Suprapubic skin (tissue), 4 donors: ENCODE measurements at regions not wholly inside any gene's neighbourhood (a gene's known extent, or its start where the extent isn't known, plus 50 kb on each side); places are given as distances from the start of the nearest gene placed in this dataset.

Source experiments
- DNase-seq, 2 donors: peaks; one replicate each; pipeline ENCODE4 v3.0.0-alpha.2; 2019; ENCODE audit warnings: low spot score in 2 of 2
- H3K27ac ChIP-seq: fragments of 200-600 bp; sonication (generic); one replicate; pipeline ENCODE4 v1.5.1; 2019
- H3K27me3 ChIP-seq: fragments of 200-600 bp; sonication (generic); one replicate; pipeline ENCODE4 v1.5.1; 2019
- H3K36me3 ChIP-seq: fragments of 200-600 bp; sonication (generic); one replicate; pipeline ENCODE4 v1.5.1; 2019
- H3K4me1 ChIP-seq: fragments of 200-600 bp; sonication (generic); one replicate; pipeline ENCODE4 v1.5.1; 2019
- H3K4me3 ChIP-seq: fragments of 200-600 bp; sonication (generic); one replicate; pipeline ENCODE4 v1.5.1; 2019; ENCODE audit warnings: mild to moderate bottlenecking
- H3K9me3 ChIP-seq: fragments of 200-600 bp; sonication (generic); one replicate; pipeline ENCODE4 v1.5.1; 2019
- CTCF ChIP-seq, 2 donors: fragments of 200-600 bp in 1 of 2; fragments of 450-650 bp in 1 of 2; sonication (generic) in 1 of 2; IDR thresholded peaks; one replicate each; pipeline ENCODE4 v1.5.1; 2016 to 2019; ENCODE audit warnings: antibody characterized with exemption in 2 of 2, mild to moderate bottlenecking in 1 of 2, moderate library complexity in 1 of 2
- EP300 ChIP-seq: sonication (generic); formaldehyde crosslinking; IDR thresholded peaks from one replicate; pipeline ENCODE4 v1.6.1; 2017; ENCODE audit warnings: antibody characterized with exemption
- POLR2A ChIP-seq, 2 donors: fragments of 450-650 bp; IDR thresholded peaks; one replicate each; pipeline ENCODE4 v1.6.1; 2017; ENCODE audit warnings: antibody characterized with exemption in 2 of 2, mild to moderate bottlenecking in 2 of 2, moderate library complexity in 2 of 2
- POLR2AphosphoS5 ChIP-seq, 3 donors: sonication (generic); formaldehyde crosslinking; IDR thresholded peaks; one replicate each; pipeline ENCODE4 v1.6.1; 2017; ENCODE audit warnings: antibody characterized with exemption in 3 of 3
- WGBS: methylation state at CpG from one replicate; pipeline ENCODE4 v1.1.5; 2018; 5-methylcytosine and 5-hydroxymethylcytosine counted together

- Histone ChIP-seq H3K27me3 (no peaks in the 10 kb centered on the region), H3K36me3 (no peaks in the 10 kb centered on the region), H3K4me3 (no peak overlapping the region), H3K4me1 (no peaks in the 10 kb centered on the region), H3K27ac (no peak overlapping the region), H3K9me3 (no peaks in the 10 kb centered on the region)
- TF ChIP-seq POLR2AphosphoS5 (IDR thresholded peaks at IDR 0.05), result no peak
- no peak for TF ChIP-seq EP300
- no peak for TF ChIP-seq POLR2A (IDR thresholded peaks at IDR 0.05)
- no peak for TF ChIP-seq CTCF (IDR thresholded peaks at IDR 0.05)
- 77% methylated on average over 11 of the region's 12 CpGs for WGBS
- DNase-seq, result no peak
Measured at GRCh38 chr14:38737686-38738407, 365.2 kb downstream of the SEC23A start.

- 59% methylated on average over 5 of the region's 5 CpGs for WGBS
- Histone ChIP-seq H3K4me1 (no peaks in the 10 kb centered on the region), H3K4me3 (no peak overlapping the region), H3K36me3 (no peaks in the 10 kb centered on the region), H3K27ac (no peak overlapping the region), H3K9me3 (no peaks in the 10 kb centered on the region), H3K27me3 (no peaks in the 10 kb centered on the region)
- no peak for DNase-seq
- TF ChIP-seq EP300 (no peak), POLR2A (IDR thresholded peaks at IDR 0.05) (no peak), POLR2AphosphoS5 (IDR thresholded peaks at IDR 0.05) (no peak), CTCF (IDR thresholded peaks at IDR 0.05) (no peak)
Measured at GRCh38 chr14:38735005-38735404, 368.0 kb downstream of the SEC23A start.

GRCh38 chr14:38731962-38732361, 371.1 kb downstream of the SEC23A start:
- no peak overlapping the region for H3K27ac ChIP-seq
- H3K4me1 ChIP-seq, result no peaks in the 10 kb centered on the region
- H3K36me3 ChIP-seq, result no peaks in the 10 kb centered on the region
- WGBS, result 66% methylated on average over 1 of the region's 1 CpG
- H3K9me3 ChIP-seq, result no peaks in the 10 kb centered on the region
- H3K4me3 ChIP-seq, result no peak overlapping the region
- DNase-seq, result no peak
- no peaks in the 10 kb centered on the region for H3K27me3 ChIP-seq
- no peak for TF ChIP-seq EP300
- no peak for TF ChIP-seq CTCF (IDR thresholded peaks at IDR 0.05)
- TF ChIP-seq POLR2A (IDR thresholded peaks at IDR 0.05), result no peak
- TF ChIP-seq POLR2AphosphoS5 (IDR thresholded peaks at IDR 0.05), result no peak

GRCh38 chr14:38730420-38730819, 372.6 kb downstream of the SEC23A start:
- no peak overlapping the region for H3K27ac ChIP-seq
- H3K27me3 ChIP-seq, result no peaks in the 10 kb centered on the region
- no peak for DNase-seq
- H3K9me3 ChIP-seq, result no peaks in the 10 kb centered on the region
- 69% methylated on average over 3 of the region's 3 CpGs for WGBS
- no peak overlapping the region for H3K4me3 ChIP-seq
- H3K36me3 ChIP-seq, result no peaks in the 10 kb centered on the region
- no peaks in the 10 kb centered on the region for H3K4me1 ChIP-seq
- TF ChIP-seq CTCF (IDR thresholded peaks at IDR 0.05) (no peak), POLR2AphosphoS5 (IDR thresholded peaks at IDR 0.05) (no peak), EP300 (no peak), POLR2A (IDR thresholded peaks at IDR 0.05) (no peak)

GRCh38 chr14:38727731-38728130, 375.3 kb downstream of the SEC23A start:
- WGBS, result 94% methylated on average over 12 of the region's 12 CpGs
- H3K27me3 ChIP-seq, result no peaks in the 10 kb centered on the region
- H3K9me3 ChIP-seq, result no peaks in the 10 kb centered on the region
- TF ChIP-seq POLR2AphosphoS5 (IDR thresholded peaks at IDR 0.05), result no peak
- H3K36me3 ChIP-seq, result no peaks in the 10 kb centered on the region
- DNase-seq, result no peak
- no peak overlapping the region for H3K27ac ChIP-seq
- no peak overlapping the region for H3K4me3 ChIP-seq
- no peaks in the 10 kb centered on the region for H3K4me1 ChIP-seq

GRCh38 chr14:38724621-38725020, 378.4 kb downstream of the SEC23A start:
- Histone ChIP-seq H3K27me3 (no peaks in the 10 kb centered on the region), H3K9me3 (no peaks in the 10 kb centered on the region), H3K4me1 (no peaks in the 10 kb centered on the region), H3K36me3 (no peaks in the 10 kb centered on the region), H3K4me3 (no peak overlapping the region), H3K27ac (no peak overlapping the region)
- 84% methylated on average over 3 of the region's 3 CpGs for WGBS
- DNase-seq, result no peak
- TF ChIP-seq EP300 (no peak), POLR2A (IDR thresholded peaks at IDR 0.05) (no peak), POLR2AphosphoS5 (IDR thresholded peaks at IDR 0.05) (no peak), CTCF (IDR thresholded peaks at IDR 0.05) (no peak)
